SK-N-SH treated with all-trans-retinoic acid at 6 μM for 48 hours (cell line): ENCODE measurements at regions not wholly inside any gene's neighbourhood (a gene's known extent, or its start where the extent isn't known, plus 50 kb on each side); places are given as distances from the start of the nearest gene placed in this dataset.

Experiments used
- ATAC-seq: fragments of 200-7000 bp; cut with Tn5 transposase; 3 replicates; pipeline ENCODE4 v1.9.1; 2020; ENCODE audit warnings: mild to moderate bottlenecking, moderate library complexity
- ESRRG ChIP-seq: fragments of 250-450 bp; sonication (Bioruptor Pico); IDR thresholded peaks from 2 replicates; pipeline ENCODE4 v1.6.1; 2021; ENCODE audit warnings: mild to moderate bottlenecking
- GLIS3 ChIP-seq: fragments of 250-450 bp; sonication (Bioruptor Pico); IDR thresholded peaks from 2 replicates; pipeline ENCODE4 v1.5.0; 2020; ENCODE audit warnings: mild to moderate bottlenecking, moderate library complexity
- ISL1 ChIP-seq: fragments of 250-450 bp; sonication (Bioruptor Pico); IDR thresholded peaks from 2 replicates; pipeline ENCODE4 v2.1.2; 2022; ENCODE audit warnings: mild to moderate bottlenecking, moderate library complexity
- PPARA ChIP-seq: fragments of 250-450 bp; sonication (Bioruptor Pico); IDR thresholded peaks from 2 replicates; pipeline ENCODE4 v1.5.0; 2020; ENCODE audit warnings: mild to moderate bottlenecking, borderline replicate concordance
- SNAI2 ChIP-seq: fragments of 250-450 bp; sonication (Bioruptor Pico); IDR thresholded peaks from 2 replicates; pipeline ENCODE4 v1.5.0; 2020; ENCODE audit warnings: mild to moderate bottlenecking, moderate library complexity
- TCF4 ChIP-seq: fragments of 250-450 bp; sonication (Bioruptor Pico); IDR thresholded peaks from 2 replicates; pipeline ENCODE4 v1.8.0; 2021; ENCODE audit warnings: mild to moderate bottlenecking, moderate library complexity, borderline replicate concordance
- TOX ChIP-seq: fragments of 250-450 bp; sonication (Bioruptor Pico); IDR thresholded peaks from 2 replicates; pipeline ENCODE4 v1.8.0; 2021; ENCODE audit warnings: mild to moderate bottlenecking, moderate library complexity, borderline replicate concordance
- ZC3H10 ChIP-seq: fragments of 250-450 bp; sonication (Bioruptor Pico); IDR thresholded peaks from 2 replicates; pipeline ENCODE4 v1.5.1; 2021; ENCODE audit warnings: mild to moderate bottlenecking, moderate library complexity
- ZFP3 ChIP-seq: fragments of 250-450 bp; sonication (Bioruptor Pico); IDR thresholded peaks from 2 replicates; pipeline ENCODE4 v1.5.0; 2020; ENCODE audit warnings: mild to moderate bottlenecking, moderate library complexity
- ZFP30 ChIP-seq: fragments of 450-650 bp; formaldehyde crosslinking; IDR thresholded peaks from 2 replicates; pipeline ENCODE4 v1.5.0; 2022; ENCODE audit warnings: mild to moderate bottlenecking, moderate library complexity
- ZNF565 ChIP-seq: fragments of 450-650 bp; formaldehyde crosslinking; conservative IDR thresholded peaks from 2 replicates; pipeline ENCODE4 v1.5.0; 2020; ENCODE audit warnings: low read depth, mild to moderate bottlenecking, moderate library complexity
- ZNF8 ChIP-seq: fragments of 450-650 bp; formaldehyde crosslinking; IDR thresholded peaks from 2 replicates; pipeline ENCODE4 v1.5.0; 2020; ENCODE audit warnings: mild to moderate bottlenecking, moderate library complexity
- TF ChIP-seq, protein P1 (sequence below): fragments of 250-450 bp; sonication (Bioruptor Pico); IDR thresholded peaks from 2 replicates; pipeline ENCODE4 v1.5.0; 2020; ENCODE audit warnings: mild to moderate bottlenecking, moderate library complexity
- TF ChIP-seq, protein P2 (sequence below): fragments of 250-450 bp; sonication (Bioruptor Pico); IDR thresholded peaks from 2 replicates; pipeline ENCODE4 v1.5.1; 2020; ENCODE audit warnings: low read depth, mild to moderate bottlenecking, moderate library complexity
- TF ChIP-seq, protein P3 (sequence below): fragments of 250-450 bp; sonication (Bioruptor Pico); IDR thresholded peaks from 2 replicates; pipeline ENCODE4 v1.8.0; 2020; ENCODE audit warnings: mild to moderate bottlenecking, moderate library complexity, borderline replicate concordance
- TF ChIP-seq, protein P4 (sequence below): fragments of 250-450 bp; sonication (Bioruptor Pico); IDR thresholded peaks from 2 replicates; pipeline ENCODE4 v1.5.1; 2021; ENCODE audit warnings: mild to moderate bottlenecking, moderate library complexity
- TF ChIP-seq, protein P5 (sequence below): fragments of 250-450 bp; sonication (Bioruptor Pico); IDR thresholded peaks from 2 replicates; pipeline ENCODE4 v1.8.0; 2021; ENCODE audit warnings: low read depth, mild to moderate bottlenecking, moderate library complexity, borderline replicate concordance

DNA sequence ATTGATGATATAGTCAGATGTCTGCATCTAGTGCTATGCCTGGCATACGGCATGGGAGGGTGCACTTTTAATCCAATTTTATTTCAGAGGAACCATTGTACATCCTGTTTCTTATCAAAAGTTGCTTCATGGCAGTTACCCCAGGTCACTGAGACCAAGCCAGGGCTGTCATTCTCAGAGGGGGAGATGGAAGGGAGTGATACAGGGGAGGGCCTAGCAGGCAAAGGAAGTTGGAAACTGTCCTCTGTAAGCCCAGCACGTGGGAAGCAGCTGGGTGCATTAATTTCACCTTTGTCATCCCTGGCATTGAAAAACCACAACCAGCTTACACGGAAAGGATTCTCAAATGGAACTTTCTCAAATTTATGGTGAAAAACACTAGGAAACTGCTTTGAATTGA is 458.7 kb upstream of the ADAMTS5 start:
- ATAC-seq, result peak; percentile 67
- TF ChIP-seq, protein P1, sequence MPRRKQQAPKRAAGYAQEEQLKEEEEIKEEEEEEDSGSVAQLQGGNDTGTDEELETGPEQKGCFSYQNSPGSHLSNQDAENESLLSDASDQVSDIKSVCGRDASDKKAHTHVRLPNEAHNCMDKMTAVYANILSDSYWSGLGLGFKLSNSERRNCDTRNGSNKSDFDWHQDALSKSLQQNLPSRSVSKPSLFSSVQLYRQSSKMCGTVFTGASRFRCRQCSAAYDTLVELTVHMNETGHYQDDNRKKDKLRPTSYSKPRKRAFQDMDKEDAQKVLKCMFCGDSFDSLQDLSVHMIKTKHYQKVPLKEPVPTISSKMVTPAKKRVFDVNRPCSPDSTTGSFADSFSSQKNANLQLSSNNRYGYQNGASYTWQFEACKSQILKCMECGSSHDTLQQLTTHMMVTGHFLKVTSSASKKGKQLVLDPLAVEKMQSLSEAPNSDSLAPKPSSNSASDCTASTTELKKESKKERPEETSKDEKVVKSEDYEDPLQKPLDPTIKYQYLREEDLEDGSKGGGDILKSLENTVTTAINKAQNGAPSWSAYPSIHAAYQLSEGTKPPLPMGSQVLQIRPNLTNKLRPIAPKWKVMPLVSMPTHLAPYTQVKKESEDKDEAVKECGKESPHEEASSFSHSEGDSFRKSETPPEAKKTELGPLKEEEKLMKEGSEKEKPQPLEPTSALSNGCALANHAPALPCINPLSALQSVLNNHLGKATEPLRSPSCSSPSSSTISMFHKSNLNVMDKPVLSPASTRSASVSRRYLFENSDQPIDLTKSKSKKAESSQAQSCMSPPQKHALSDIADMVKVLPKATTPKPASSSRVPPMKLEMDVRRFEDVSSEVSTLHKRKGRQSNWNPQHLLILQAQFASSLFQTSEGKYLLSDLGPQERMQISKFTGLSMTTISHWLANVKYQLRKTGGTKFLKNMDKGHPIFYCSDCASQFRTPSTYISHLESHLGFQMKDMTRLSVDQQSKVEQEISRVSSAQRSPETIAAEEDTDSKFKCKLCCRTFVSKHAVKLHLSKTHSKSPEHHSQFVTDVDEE (CRISPR knock-in tag), result 0 out of 2 replicates have a peak, but pooled peaks have one; percentile 62
- TF ChIP-seq TOX (CRISPR knock-in tag), result no peak

DNA sequence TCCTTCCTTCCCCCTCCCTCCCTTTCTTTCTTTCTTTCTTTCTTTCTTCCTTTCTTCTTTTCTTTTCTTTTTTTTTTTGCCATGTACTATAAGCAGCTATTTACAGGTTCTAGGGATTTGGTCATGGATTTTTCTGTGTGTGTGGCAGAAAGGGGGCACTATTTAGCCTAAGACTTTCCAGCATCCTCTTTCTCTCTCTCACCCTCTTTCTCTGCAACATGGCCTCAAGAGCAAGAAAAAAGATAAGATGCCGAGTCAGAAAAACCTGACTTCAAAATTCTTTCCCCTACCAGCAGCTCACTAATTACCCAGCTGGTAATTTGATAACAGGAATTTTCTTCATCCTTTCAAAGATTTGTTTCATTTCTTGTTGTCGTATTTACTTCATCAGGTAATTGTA is 458.3 kb upstream of the ADAMTS5 start:
- peak; percentile 26; the same call in 2 of the 3 replicates for ATAC-seq
- TF ChIP-seq, protein P2, sequence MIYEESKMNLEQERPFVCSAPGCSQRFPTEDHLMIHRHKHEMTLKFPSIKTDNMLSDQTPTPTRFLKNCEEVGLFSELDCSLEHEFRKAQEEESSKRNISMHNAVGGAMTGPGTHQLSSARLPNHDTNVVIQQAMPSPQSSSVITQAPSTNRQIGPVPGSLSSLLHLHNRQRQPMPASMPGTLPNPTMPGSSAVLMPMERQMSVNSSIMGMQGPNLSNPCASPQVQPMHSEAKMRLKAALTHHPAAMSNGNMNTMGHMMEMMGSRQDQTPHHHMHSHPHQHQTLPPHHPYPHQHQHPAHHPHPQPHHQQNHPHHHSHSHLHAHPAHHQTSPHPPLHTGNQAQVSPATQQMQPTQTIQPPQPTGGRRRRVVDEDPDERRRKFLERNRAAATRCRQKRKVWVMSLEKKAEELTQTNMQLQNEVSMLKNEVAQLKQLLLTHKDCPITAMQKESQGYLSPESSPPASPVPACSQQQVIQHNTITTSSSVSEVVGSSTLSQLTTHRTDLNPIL (CRISPR knock-in tag), result no peak
- TF ChIP-seq SNAI2, result no peak
- TF ChIP-seq, protein P3, sequence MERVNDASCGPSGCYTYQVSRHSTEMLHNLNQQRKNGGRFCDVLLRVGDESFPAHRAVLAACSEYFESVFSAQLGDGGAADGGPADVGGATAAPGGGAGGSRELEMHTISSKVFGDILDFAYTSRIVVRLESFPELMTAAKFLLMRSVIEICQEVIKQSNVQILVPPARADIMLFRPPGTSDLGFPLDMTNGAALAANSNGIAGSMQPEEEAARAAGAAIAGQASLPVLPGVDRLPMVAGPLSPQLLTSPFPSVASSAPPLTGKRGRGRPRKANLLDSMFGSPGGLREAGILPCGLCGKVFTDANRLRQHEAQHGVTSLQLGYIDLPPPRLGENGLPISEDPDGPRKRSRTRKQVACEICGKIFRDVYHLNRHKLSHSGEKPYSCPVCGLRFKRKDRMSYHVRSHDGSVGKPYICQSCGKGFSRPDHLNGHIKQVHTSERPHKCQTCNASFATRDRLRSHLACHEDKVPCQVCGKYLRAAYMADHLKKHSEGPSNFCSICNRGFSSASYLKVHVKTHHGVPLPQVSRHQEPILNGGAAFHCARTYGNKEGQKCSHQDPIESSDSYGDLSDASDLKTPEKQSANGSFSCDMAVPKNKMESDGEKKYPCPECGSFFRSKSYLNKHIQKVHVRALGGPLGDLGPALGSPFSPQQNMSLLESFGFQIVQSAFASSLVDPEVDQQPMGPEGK (CRISPR knock-in tag), result no peak
- TF ChIP-seq, protein P4, sequence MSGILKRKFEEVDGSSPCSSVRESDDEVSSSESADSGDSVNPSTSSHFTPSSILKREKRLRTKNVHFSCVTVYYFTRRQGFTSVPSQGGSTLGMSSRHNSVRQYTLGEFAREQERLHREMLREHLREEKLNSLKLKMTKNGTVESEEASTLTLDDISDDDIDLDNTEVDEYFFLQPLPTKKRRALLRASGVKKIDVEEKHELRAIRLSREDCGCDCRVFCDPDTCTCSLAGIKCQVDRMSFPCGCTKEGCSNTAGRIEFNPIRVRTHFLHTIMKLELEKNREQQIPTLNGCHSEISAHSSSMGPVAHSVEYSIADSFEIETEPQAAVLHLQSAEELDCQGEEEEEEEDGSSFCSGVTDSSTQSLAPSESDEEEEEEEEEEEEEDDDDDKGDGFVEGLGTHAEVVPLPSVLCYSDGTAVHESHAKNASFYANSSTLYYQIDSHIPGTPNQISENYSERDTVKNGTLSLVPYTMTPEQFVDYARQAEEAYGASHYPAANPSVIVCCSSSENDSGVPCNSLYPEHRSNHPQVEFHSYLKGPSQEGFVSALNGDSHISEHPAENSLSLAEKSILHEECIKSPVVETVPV (CRISPR knock-in tag), result no peak

DNA sequence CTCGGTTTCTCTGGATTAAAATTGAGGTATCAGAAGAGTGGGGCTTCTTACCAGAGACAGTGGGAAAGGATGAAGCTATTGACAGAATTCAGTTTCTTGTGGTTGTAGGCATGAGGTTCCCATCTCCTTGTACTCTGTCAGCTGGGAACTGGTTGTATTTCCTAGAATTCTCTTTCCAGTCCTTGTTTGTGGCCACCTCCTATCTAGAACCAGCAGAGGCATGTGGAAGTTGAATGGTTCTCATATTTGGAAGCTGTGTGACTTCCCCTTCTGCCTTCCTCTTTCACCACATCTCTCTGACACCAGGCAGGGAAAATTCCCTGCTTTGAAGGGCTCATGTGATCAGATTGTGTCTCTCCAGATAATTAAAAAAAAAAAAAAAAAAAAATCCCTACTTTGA is 457.7 kb upstream of the ADAMTS5 start:
- TF ChIP-seq, protein P5, sequence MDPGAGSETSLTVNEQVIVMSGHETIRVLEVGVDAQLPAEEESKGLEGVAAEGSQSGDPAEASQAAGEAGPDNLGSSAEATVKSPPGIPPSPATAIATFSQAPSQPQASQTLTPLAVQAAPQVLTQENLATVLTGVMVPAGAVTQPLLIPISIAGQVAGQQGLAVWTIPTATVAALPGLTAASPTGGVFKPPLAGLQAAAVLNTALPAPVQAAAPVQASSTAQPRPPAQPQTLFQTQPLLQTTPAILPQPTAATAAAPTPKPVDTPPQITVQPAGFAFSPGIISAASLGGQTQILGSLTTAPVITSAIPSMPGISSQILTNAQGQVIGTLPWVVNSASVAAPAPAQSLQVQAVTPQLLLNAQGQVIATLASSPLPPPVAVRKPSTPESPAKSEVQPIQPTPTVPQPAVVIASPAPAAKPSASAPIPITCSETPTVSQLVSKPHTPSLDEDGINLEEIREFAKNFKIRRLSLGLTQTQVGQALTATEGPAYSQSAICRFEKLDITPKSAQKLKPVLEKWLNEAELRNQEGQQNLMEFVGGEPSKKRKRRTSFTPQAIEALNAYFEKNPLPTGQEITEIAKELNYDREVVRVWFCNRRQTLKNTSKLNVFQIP (CRISPR knock-in tag), result no peak
- no peak for TF ChIP-seq TCF4 (CRISPR knock-in tag)
- TF ChIP-seq, protein P4 (CRISPR knock-in tag), result no peak
- TF ChIP-seq ISL1 (CRISPR knock-in tag), result no peak
- no peak for TF ChIP-seq GLIS3
- TF ChIP-seq, protein P2 (CRISPR knock-in tag), result no peak
- TF ChIP-seq ZNF8 (CRISPR knock-in tag), result no peak
- TF ChIP-seq PPARA (CRISPR knock-in tag), result no peak
- TF ChIP-seq TOX (CRISPR knock-in tag), result no peak
- no peak for TF ChIP-seq ZNF565 (CRISPR knock-in tag)
- no peak for TF ChIP-seq ZC3H10 (CRISPR knock-in tag)
- TF ChIP-seq, protein P3 (CRISPR knock-in tag), result no peak
- no peak for TF ChIP-seq ZFP30 (CRISPR knock-in tag)
- TF ChIP-seq ESRRG (CRISPR knock-in tag), result no peak
- no peak for TF ChIP-seq ZFP3 (CRISPR knock-in tag)
- no peak for ATAC-seq
